ENCODE measurements at regions not wholly inside any gene's neighbourhood (a gene's known extent, or its start where the extent isn't known, plus 50 kb on each side); places are given as distances from the start of the nearest gene placed in this dataset.

GRCh38 chr12:5197656-5198055 is 154.0 kb downstream of the KCNA5 start:
- H3K4me3 ChIP-seq (replicated peaks in 1 of 3; ENCODE audit: insufficient read depth in 1 of 3, low read depth in 1 of 3, low read length in 3 of 3): no peak overlapping the region
- no peak overlapping the region for H3K9ac ChIP-seq (replicated peaks; ENCODE audit: extremely low read depth, insufficient read depth, low read length)
- H3K4me2 ChIP-seq (ENCODE audit: insufficient read depth, low read length): no peak overlapping the region
- BruUV-seq (replicated peaks): no TSS peak
- no peak for FAIRE-seq
- no peaks in the 10 kb centered on the region for H3K27me3 ChIP-seq (ENCODE audit: control insufficient read depth in 2 of 2, insufficient read depth in 2 of 2, low read length in 2 of 2)
- no peaks in the 10 kb centered on the region for H3K36me3 ChIP-seq (ENCODE audit: control insufficient read depth in 2 of 2, extremely low read depth in 1 of 2, insufficient read depth in 2 of 2, low read length in 2 of 2)
- no peaks in the 10 kb centered on the region for H3K9me3 ChIP-seq (replicated peaks; ENCODE audit: control insufficient read depth, insufficient read depth, low read length)
- no peaks in the 10 kb centered on the region for H3K9me1 ChIP-seq (replicated peaks; ENCODE audit: control insufficient read depth, extremely low read depth, insufficient read depth, low read length)
- dilution Hi-C loops (cut with MboI; ENCODE audit: extremely low pct_ligation_motif_present, low sequenced_read_pairs) (no loop called here), intact Hi-C loops (cut with micrococcal nuclease) (no loop called here)
- TF ChIP-seq FOS (IDR thresholded peaks at IDR 0.05; ENCODE audit: borderline replicate concordance, insufficient read depth, low read length) (no peak), POLR2A (IDR thresholded peaks at IDR 0.05; ENCODE audit: low read depth, low read length) (no peak), MAX (IDR thresholded peaks at IDR 0.05; ENCODE audit: insufficient read depth, insufficient read length) (no peak), JUN (IDR thresholded peaks at IDR 0.05; ENCODE audit: borderline replicate concordance, insufficient read depth, insufficient read length, low read depth) (no peak), EZH2 (IDR thresholded peaks at IDR 0.05; ENCODE audit: borderline replicate concordance, low read depth, low read length, severe bottlenecking) (no peak), MYC (IDR thresholded peaks at IDR 0.05; ENCODE audit: low read depth, low read length) (no peak), CTCF (IDR thresholded peaks at IDR 0.05; ENCODE audit: extremely low read depth in 1 of 2, insufficient read depth in 1 of 2, low read depth in 1 of 2, low read length in 2 of 2) (no peak)
- no peaks in the 10 kb centered on the region for H4K20me1 ChIP-seq (replicated peaks; ENCODE audit: control insufficient read depth, extremely low read depth, insufficient read depth, low read length)
- ChIA-PET CTCF (no interaction called here), POLR2A (no interaction called here)
- no peak overlapping the region for H2AFZ ChIP-seq (ENCODE audit: low read depth, low read length)
- H3K79me2 ChIP-seq (ENCODE audit: control insufficient read depth, insufficient read depth, low read length): no peaks in the 10 kb centered on the region
- no peak overlapping the region for H3K27ac ChIP-seq (ENCODE audit: insufficient read depth, low read depth, low read length)
- DNase-seq (ENCODE audit: low read depth, low spot score): no peak
- H3K4me1 ChIP-seq (ENCODE audit: control insufficient read depth, extremely low read depth, insufficient read depth, low read length): no peaks in the 10 kb centered on the region

Data from endothelial cell of umbilical vein (primary cell).